NK-92 treated with Interleukin-12 subunit alpha and Interleukin-12 subunit beta, amount 100 ng/mL, for 24 hours (cell line): ENCODE measurements at regions not wholly inside any gene's neighbourhood (a gene's known extent, or its start where the extent isn't known, plus 50 kb on each side); places are given as distances from the start of the nearest gene placed in this dataset.

Experiments used
- DNase-seq: peaks from one replicate; lab custom pipeline; 2025; lab: John Stamatoyannopoulos, UW

- DNase-seq = no peak
Measured at GRCh38 chr2:82508702-82509101, 1950.4 kb downstream of the SUCLG1 start.

GRCh38 chr2:82507657-82508056 lies 1951.4 kb downstream of the SUCLG1 start:
- no peak for DNase-seq

GRCh38 chr2:82501217-82501616 lies 1957.9 kb downstream of the SUCLG1 start:
- DNase-seq = no peak

GRCh38 chr2:82498777-82499443 lies 1960.2 kb downstream of the SUCLG1 start:
- DNase-seq = no peak

GRCh38 chr2:82494739-82495138 lies 1964.3 kb downstream of the SUCLG1 start:
- no peak for DNase-seq

GRCh38 chr2:82491591-82491990 lies 1967.5 kb downstream of the SUCLG1 start:
- no peak for DNase-seq

GRCh38 chr2:82487354-82487753 lies 1971.7 kb downstream of the SUCLG1 start:
- no peak for DNase-seq

- DNase-seq = no peak
Measured at GRCh38 chr2:82485701-82486100, 1973.4 kb downstream of the SUCLG1 start.

- DNase-seq = no peak
Measured at GRCh38 chr2:82481207-82481606, 1977.9 kb downstream of the SUCLG1 start.

- DNase-seq = no peak
Measured at GRCh38 chr2:82478641-82479040, 1980.4 kb downstream of the SUCLG1 start.

GRCh38 chr2:82476094-82476493 lies 1983.0 kb downstream of the SUCLG1 start:
- no peak for DNase-seq

- DNase-seq = no peak
Measured at GRCh38 chr2:82428251-82428650, 2030.8 kb downstream of the SUCLG1 start.

- no peak for DNase-seq
Measured at GRCh38 chr2:82412021-82412420, 2047.1 kb downstream of the SUCLG1 start.

- DNase-seq = no peak
Measured at GRCh38 chr2:82411071-82411470, 2048.0 kb downstream of the SUCLG1 start.

GRCh38 chr2:82395531-82395930 lies 2063.5 kb downstream of the SUCLG1 start:
- DNase-seq = no peak

GRCh38 chr2:82391386-82391785 lies 2067.7 kb downstream of the SUCLG1 start:
- DNase-seq = no peak

GRCh38 chr2:82355622-82356021 lies 2051.1 kb upstream of the LRRTM1 start:
- no peak for DNase-seq

GRCh38 chr2:82345910-82346309 lies 2041.4 kb upstream of the LRRTM1 start:
- no peak for DNase-seq

GRCh38 chr2:82344670-82345069 lies 2040.1 kb upstream of the LRRTM1 start:
- no peak for DNase-seq

- DNase-seq = no peak
Measured at GRCh38 chr2:82342356-82342755, 2037.8 kb upstream of the LRRTM1 start.

GRCh38 chr2:82340578-82341053 lies 2036.1 kb upstream of the LRRTM1 start:
- DNase-seq = no peak

GRCh38 chr2:82339805-82340204 lies 2035.3 kb upstream of the LRRTM1 start:
- DNase-seq = no peak

GRCh38 chr2:82333697-82334096 lies 2029.1 kb upstream of the LRRTM1 start:
- DNase-seq = no peak

- DNase-seq = no peak
Measured at GRCh38 chr2:82330155-82330554, 2025.6 kb upstream of the LRRTM1 start.
